Occipital lobe (tissue), 1 donor: ENCODE measurements at regions not wholly inside any gene's neighbourhood (a gene's known extent, or its start where the extent isn't known, plus 50 kb on each side); places are given as distances from the start of the nearest gene placed in this dataset.

Experiments
- DNase-seq: peaks from one replicate; lab custom pipeline; 2025; lab: John Stamatoyannopoulos, UW

- DNase-seq: no peak
These were observed 78.0 kb upstream of the CTLA4 start for GRCh38 chr2:203789618-203790017.

GRCh38 chr2:203790134-203790852, 77.3 kb upstream of the CTLA4 start:
- no peak for DNase-seq

DNA sequence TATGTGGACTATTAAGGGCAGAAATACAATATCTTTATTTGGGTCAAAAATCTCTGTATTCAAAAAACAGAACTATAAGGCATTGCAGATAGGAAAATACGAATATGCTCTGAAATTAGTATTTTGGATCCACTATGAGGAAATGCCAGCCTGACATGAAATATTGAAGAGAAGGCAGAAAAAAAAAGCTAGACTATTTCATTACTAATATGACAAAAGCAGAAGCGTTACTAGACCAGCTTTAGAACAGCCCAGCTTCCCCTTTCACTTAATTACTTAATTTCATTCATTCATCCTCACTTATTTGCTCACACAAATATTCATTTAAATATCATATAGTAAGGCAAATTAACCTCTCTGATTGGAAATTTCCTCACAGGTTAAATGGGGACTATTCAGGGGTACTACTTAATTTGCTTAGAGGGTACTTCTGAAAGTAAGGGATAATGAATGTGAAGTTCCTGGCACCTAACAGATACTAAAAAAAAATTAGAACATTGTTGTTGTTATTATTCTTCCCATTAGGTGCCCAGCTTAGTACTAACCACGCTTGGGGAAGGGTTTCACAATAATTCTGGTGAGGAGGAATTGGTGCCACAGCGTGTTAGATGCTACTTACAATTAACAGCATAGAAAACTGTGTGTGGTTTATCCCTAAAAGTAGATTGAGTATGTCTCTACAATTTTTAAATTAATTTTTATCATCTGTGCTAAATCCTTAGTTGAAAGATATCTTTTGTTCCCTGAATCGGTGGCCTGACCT, 71.1 kb upstream of the CTLA4 start:
- DNase-seq: no peak

GRCh38 chr2:203797276-203797675, 70.3 kb upstream of the CTLA4 start:
- no peak for DNase-seq

DNA sequence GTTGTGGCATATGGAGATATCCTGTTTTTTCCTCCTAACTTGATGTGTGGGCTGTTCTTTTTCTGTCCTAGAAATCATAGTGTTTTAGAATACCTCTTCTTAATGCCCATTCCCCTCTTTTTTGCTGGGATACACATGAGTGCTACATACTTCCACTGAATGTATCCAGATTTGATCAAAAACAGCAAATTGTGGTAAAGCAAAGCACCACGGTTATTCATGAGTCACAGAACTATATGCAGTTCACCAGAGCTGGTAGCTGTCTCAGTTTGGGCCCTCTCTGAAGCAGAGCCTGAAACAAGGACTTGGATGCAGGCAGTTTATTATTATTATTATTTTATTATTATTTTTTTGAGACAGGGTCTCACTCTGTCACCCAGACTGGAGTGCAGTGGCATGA, 69.9 kb upstream of the CTLA4 start:
- DNase-seq: no peak

DNA sequence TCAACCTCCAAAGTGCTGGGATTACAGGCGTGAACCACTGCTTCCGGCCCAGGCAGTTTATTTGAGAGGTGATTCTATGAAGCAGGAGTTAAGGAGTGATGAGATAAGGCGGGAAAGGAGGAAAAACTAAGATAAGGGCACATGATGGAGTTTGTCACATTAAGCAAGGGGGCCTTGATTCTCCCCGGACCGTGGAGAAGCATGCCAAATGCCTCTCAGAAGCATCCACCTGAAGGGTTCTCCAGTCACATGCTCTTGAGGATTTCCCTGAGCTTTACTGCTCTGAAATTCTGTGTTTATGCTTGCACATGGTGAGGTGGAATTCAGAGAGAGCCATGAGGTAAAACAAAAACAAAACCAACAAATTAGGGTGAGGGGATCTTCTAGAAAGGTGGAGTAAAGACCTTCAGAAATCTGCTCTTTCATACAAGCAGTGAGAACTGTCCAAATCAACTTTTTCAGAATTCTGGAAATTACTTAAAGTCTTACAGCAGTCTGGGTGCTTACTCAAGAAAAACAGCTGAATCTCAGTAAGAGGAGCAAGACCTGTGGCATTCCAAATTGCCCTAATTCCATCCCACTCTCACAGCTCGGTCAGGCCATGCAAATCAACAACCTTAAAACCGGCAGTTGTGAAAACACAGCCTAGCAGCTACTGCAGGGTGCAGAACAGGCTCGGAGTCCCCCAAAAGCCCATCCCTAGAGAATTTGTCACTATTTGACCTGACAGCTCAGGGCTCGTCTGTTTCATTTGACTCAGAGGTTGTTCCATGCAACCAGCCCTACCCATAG, 69.1 kb upstream of the CTLA4 start:
- no peak for DNase-seq

DNA sequence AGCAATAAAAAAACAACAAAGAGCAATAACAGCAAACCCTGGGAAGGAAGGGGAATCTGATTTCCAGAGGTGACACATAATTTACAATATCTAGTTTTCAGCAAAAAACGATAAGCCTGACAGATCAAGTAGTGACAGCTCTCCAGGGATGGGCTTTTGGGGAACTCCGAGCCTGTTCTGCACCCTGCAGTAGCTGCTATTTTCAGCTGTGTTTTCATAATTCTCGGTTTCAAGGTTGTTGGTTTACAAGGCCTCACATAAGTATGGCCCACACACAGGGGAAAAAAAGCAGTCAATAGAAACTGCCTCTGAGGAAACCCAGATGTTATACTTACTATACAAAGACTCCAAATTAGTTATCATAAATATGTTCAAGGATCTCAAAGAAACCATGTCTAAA, 67.7 kb upstream of the CTLA4 start:
- no peak for DNase-seq

- DNase-seq: no peak
These were observed 66.8 kb upstream of the CTLA4 start for GRCh38 chr2:203800783-203801182.

- no peak for DNase-seq
These were observed 65.1 kb upstream of the CTLA4 start for GRCh38 chr2:203802342-203803052.

DNA sequence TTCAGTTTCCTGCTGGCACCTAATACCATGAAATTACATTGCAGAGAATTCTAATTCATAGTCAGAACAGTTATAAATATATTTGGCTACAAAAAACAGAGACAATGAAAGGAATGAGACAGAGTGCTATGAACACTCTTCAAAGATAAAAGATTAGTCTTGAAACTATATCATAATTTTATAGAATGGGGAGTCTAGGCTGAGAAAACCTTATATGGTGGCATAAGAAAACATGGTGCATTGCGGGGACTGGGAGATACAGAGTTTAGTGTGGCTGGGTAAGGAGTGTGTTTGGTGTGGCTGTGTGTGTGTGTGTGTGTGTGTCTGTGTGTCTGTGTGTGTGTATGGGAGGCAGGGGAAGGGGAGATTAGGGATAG, 64.5 kb upstream of the CTLA4 start:
- DNase-seq: no peak

- DNase-seq: peak; percentile 47
These were observed 63.5 kb upstream of the CTLA4 start for GRCh38 chr2:203804070-203804469.

GRCh38 chr2:203804764-203805485, 62.6 kb upstream of the CTLA4 start:
- DNase-seq: no peak

- DNase-seq: no peak
These were observed 62.1 kb upstream of the CTLA4 start for GRCh38 chr2:203805486-203805838.

DNA sequence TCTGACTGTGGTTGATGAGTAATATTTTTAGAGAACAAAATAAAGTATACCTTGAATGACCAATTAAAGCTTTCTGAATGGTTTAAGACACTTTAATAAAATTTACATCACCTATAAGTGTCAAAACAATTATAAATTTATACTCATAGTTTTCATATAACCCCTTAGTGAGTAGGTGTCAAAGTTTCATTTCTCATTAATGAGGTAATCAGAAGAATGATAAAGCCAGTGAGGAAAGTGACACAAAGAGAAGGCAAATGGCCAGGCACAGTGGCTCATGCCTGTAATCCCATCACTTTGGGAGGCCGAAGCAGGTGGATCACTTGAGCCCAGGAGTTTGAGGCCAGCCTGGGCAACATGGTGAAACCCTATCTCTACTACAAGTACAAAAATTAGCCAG, 60.8 kb upstream of the CTLA4 start:
- no peak for DNase-seq

DNA sequence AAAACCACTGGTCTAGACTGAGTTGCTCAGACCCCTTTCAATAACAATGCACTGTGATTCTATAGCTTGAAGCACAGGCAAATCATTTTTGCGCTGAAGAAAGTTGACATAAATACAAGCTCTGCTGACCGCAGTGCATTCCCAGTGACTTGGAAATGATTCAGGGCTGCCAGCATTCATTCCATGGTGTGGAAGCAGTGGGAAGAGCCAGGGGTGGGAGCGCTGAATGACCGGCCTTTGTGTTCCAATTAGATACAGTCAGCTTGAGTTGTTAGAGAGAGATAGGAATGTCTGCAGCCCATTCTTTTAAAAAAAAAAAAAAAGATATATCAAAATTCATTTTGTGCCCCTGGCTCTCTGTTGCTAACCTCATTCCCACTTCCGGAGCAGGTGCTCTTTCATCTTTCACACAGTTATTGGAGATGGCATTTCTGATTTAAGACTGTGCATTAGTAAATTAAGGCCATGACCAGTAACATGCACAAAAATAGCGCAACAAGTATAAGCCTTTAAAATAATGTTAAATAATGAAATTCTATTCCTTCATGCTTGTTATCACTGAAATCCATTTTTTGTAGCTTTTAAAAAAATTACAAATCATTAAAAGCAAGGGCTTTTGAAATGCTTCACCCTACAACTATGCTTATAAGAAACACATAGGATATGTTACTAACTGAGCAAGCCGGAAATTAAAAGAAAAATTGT, 59.4 kb upstream of the CTLA4 start:
- DNase-seq: no peak

- DNase-seq: no peak
These were observed 58.5 kb upstream of the CTLA4 start for GRCh38 chr2:203809084-203809521.

GRCh38 chr2:203809991-203810510, 57.5 kb upstream of the CTLA4 start:
- DNase-seq: no peak

- peak; percentile 21 for DNase-seq
These were observed 55.9 kb upstream of the CTLA4 start for GRCh38 chr2:203811491-203812221.
